Kidney (tissue), 13 donors: ENCODE measurements at regions not wholly inside any gene's neighbourhood (a gene's known extent, or its start where the extent isn't known, plus 50 kb on each side); places are given as distances from the start of the nearest gene placed in this dataset.

Experiments used
- DNase-seq, 5 donors: peaks; one replicate each; pipeline ENCODE4 v3.0.0-alpha.2; 2013 to 2020
- FAIRE-seq: peaks from 2 replicates; lab custom pipeline; 2012; peaks lifted over from hg19 to GRCh38; lab: Jason Lieb, UNC
- H3K27ac ChIP-seq, 2 donors: one replicate each; pipeline ENCODE4 v1.7.0; 2013; ENCODE audit warnings: low read depth in 2 of 2, low read length in 2 of 2, inconsistent platforms in 1 of 2
- H3K27me3 ChIP-seq: one replicate; pipeline ENCODE4 v1.7.1; 2013; ENCODE audit warnings: low read length, inconsistent platforms; ENCODE audit not compliant: control insufficient read depth, insufficient read depth
- H3K36me3 ChIP-seq, 3 donors: one replicate each; pipeline versions ENCODE4 v1.7.0 to v1.7.1; 2013; ENCODE audit warnings: low read length in 3 of 3, control low read depth in 1 of 3, inconsistent platforms in 1 of 3; ENCODE audit not compliant: insufficient read depth in 3 of 3, control insufficient read depth in 2 of 3
- H3K4me1 ChIP-seq, 3 donors: one replicate each; pipeline versions ENCODE4 v1.7.0 to v1.7.1; 2013; ENCODE audit warnings: low read length in 3 of 3, inconsistent platforms in 1 of 3, low read depth in 1 of 3; ENCODE audit not compliant: control insufficient read depth in 2 of 3, insufficient read depth in 2 of 3
- H3K4me3 ChIP-seq, 3 donors: one replicate each; pipeline versions ENCODE4 v1.7.0 to v1.8.1; 2013; ENCODE audit warnings: low read length in 3 of 3, control low read depth in 1 of 3, inconsistent platforms in 1 of 3
- H3K9ac ChIP-seq, 3 donors: one replicate each; pipeline versions ENCODE4 v1.7.0 to v1.7.1; 2013; ENCODE audit warnings: low read length in 3 of 3, control low read depth in 1 of 3, inconsistent platforms in 1 of 3
- H3K9me3 ChIP-seq, 3 donors: one replicate each; pipeline versions ENCODE4 v1.7.0 to v1.7.1; 2013; ENCODE audit warnings: low read length in 3 of 3, control low read depth in 1 of 3, inconsistent platforms in 1 of 3; ENCODE audit not compliant: control insufficient read depth in 2 of 3, insufficient read depth in 1 of 3
- CTCF ChIP-seq: IDR thresholded peaks from 3 replicates; pipeline ENCODE4 v1.5.1; 2012; ENCODE audit warnings: mild to moderate bottlenecking, moderate library complexity, borderline replicate concordance; ENCODE audit not compliant: insufficient read depth; ENCODE audit errors: extremely low read depth
- intact Hi-C: fragments of 100-400 bp; cut with DNase I; formaldehyde crosslinking; loops from one replicate; pipeline ENCODE4 v1.11.1; 2022
- donor health status: control.
- donor health status: control.
- donor health status: control.
- donor health status: control.
- donor health status: control.
- donor health status: DM: yes; HTN: yes; CAD: no.
- donor health status: Normal renal cell carcinoma (clear cell type).

GRCh38 chr4:124997991-124998390 lies 285.5 kb upstream of the ANKRD50 start:
- no peaks in the 10 kb centered on the region for H3K27me3 ChIP-seq
- no peaks in the 10 kb centered on the region for H3K36me3 ChIP-seq
- H3K9ac ChIP-seq = no peak overlapping the region
- H3K4me3 ChIP-seq = no peak overlapping the region
- H3K4me1 ChIP-seq = no peaks in the 10 kb centered on the region
- intact Hi-C loops = no loop called here
- DNase-seq = no peak
- no peaks in the 10 kb centered on the region for H3K9me3 ChIP-seq
- H3K27ac ChIP-seq = no peak overlapping the region
- no peak for TF ChIP-seq CTCF
- FAIRE-seq = no peak

GRCh38 chr4:124997124-124997523 lies 284.6 kb upstream of the ANKRD50 start:
- DNase-seq (no peak), FAIRE-seq (no peak)
- intact Hi-C loops = no loop called here
- Histone ChIP-seq H3K4me3 (no peak overlapping the region), H3K27ac (no peak overlapping the region), H3K27me3 (no peaks in the 10 kb centered on the region), H3K36me3 (no peaks in the 10 kb centered on the region), H3K4me1 (no peaks in the 10 kb centered on the region), H3K9me3 (no peaks in the 10 kb centered on the region), H3K9ac (no peak overlapping the region)
- no peak for TF ChIP-seq CTCF

- Histone ChIP-seq H3K4me3 (no peak overlapping the region), H3K27me3 (no peaks in the 10 kb centered on the region), H3K9me3 (no peaks in the 10 kb centered on the region), H3K36me3 (no peaks in the 10 kb centered on the region), H3K9ac (no peak overlapping the region), H3K27ac (no peak overlapping the region), H3K4me1 (no peaks in the 10 kb centered on the region)
- TF ChIP-seq CTCF = no peak
- intact Hi-C loops = no loop called here
- FAIRE-seq = no peak
- DNase-seq = no peak
Observed at GRCh38 chr4:124993838-124994237, 281.3 kb upstream of the ANKRD50 start.

GRCh38 chr4:124990398-124990797 lies 277.9 kb upstream of the ANKRD50 start:
- FAIRE-seq (no peak), DNase-seq (no peak)
- H3K27me3 ChIP-seq = no peaks in the 10 kb centered on the region
- intact Hi-C loops = no loop called here
- H3K9me3 ChIP-seq = no peaks in the 10 kb centered on the region
- no peak overlapping the region for H3K9ac ChIP-seq
- no peak for TF ChIP-seq CTCF
- no peaks in the 10 kb centered on the region for H3K4me1 ChIP-seq
- H3K36me3 ChIP-seq = no peaks in the 10 kb centered on the region
- no peak overlapping the region for H3K27ac ChIP-seq
- no peak overlapping the region for H3K4me3 ChIP-seq
